H1 (cell line): ENCODE measurements at regions not wholly inside any gene's neighbourhood (a gene's known extent, or its start where the extent isn't known, plus 50 kb on each side); places are given as distances from the start of the nearest gene placed in this dataset.

Experiments used
- CTCF ChIA-PET: fragments of 300-600 bp; sonication (Branson Sonifier 250); formaldehyde crosslinking; loops from one replicate; lab custom pipeline; 2021; ENCODE audit not compliant: partially characterized antibody; lab: Charles Lee
- POLR2A ChIA-PET: fragments of 300-600 bp; sonication (Branson Sonifier 250); formaldehyde crosslinking; loops from one replicate; lab custom pipeline; 2021; ENCODE audit warnings: inconsistent platforms; ENCODE audit not compliant: partially characterized antibody; lab: Charles Lee
- DNase-seq, 2 experiments: peaks; one replicate each; pipeline versions ENCODE4 v3.0.0 to v3.0.0-alpha.2; 2010 to 2022; ENCODE audit warnings: low spot score in 2 of 2, low read depth in 1 of 2, mixed read lengths in 1 of 2
- FAIRE-seq: peaks from 2 replicates; lab custom pipeline; 2011; peaks lifted over from hg19 to GRCh38; lab: Jason Lieb, UNC
- H2AFZ ChIP-seq: 2 replicates; pipeline ENCODE4 v1.8.1; 2012; ENCODE audit warnings: low read length, inconsistent platforms
- H2AK5ac ChIP-seq: 2 replicates; pipeline ENCODE4 v1.6.1; 2013; ENCODE audit warnings: low read depth, low read length
- H2BK120ac ChIP-seq: replicated peaks from 2 replicates; pipeline ENCODE3; 2013; ENCODE audit warnings: low read depth, low read length, inconsistent platforms
- H2BK12ac ChIP-seq: 2 replicates; pipeline ENCODE4 v1.6.1; 2013; ENCODE audit warnings: low read depth, low read length
- H2BK15ac ChIP-seq: 2 replicates; pipeline ENCODE4 v1.6.1; 2013; ENCODE audit warnings: low read length
- H2BK20ac ChIP-seq: 2 replicates; pipeline ENCODE4 v1.6.1; 2013; ENCODE audit warnings: low read length
- H2BK5ac ChIP-seq: 2 replicates; pipeline ENCODE4 v1.6.1; 2013; ENCODE audit warnings: low read depth, low read length
- H3K14ac ChIP-seq: 2 replicates; pipeline ENCODE4 v1.6.1; 2013; ENCODE audit warnings: inconsistent platforms; ENCODE audit not compliant: insufficient read length
- H3K18ac ChIP-seq: 2 replicates; pipeline ENCODE4 v1.6.1; 2013; ENCODE audit warnings: low read length; ENCODE audit errors: extremely low read depth
- H3K23ac ChIP-seq: 2 replicates; pipeline ENCODE4 v1.6.1; 2013; ENCODE audit warnings: inconsistent platforms; ENCODE audit not compliant: insufficient read length
- H3K23me2 ChIP-seq: 2 replicates; pipeline ENCODE4 v1.6.1; 2013; ENCODE audit warnings: low read depth, low read length
- H3K27ac ChIP-seq: 2 replicates; pipeline ENCODE4 v1.6.1; 2011; ENCODE audit warnings: low read depth, low read length, inconsistent platforms
- H3K27me3 ChIP-seq, 4 experiments: replicated peaks in 1 of 4; 1 replicate in 1 of 4; 2 replicates in 3 of 4; pipeline versions ENCODE4 v1.6.1 to v1.8.1; 2011 to 2013; ENCODE audit warnings: low read length in 3 of 4, mild to moderate bottlenecking in 3 of 4, inconsistent platforms in 2 of 4, mixed read lengths in 2 of 4, moderate library complexity in 1 of 4; ENCODE audit not compliant: control insufficient read depth in 3 of 4, insufficient read depth in 3 of 4; ENCODE audit errors: extremely low read depth in 1 of 4
- H3K36me3 ChIP-seq, 4 experiments: 2 replicates each; pipeline versions ENCODE4 v1.6.1 to v1.8.1; 2011 to 2013; ENCODE audit warnings: mild to moderate bottlenecking in 4 of 4, low read length in 3 of 4, moderate library complexity in 2 of 4, control low read depth in 1 of 4, inconsistent platforms in 1 of 4; ENCODE audit not compliant: insufficient read depth in 4 of 4, control insufficient read depth in 2 of 4
- H3K4ac ChIP-seq: replicated peaks from 2 replicates; pipeline ENCODE3; 2013; ENCODE audit warnings: low read length, low read depth, mixed read lengths, inconsistent platforms; ENCODE audit not compliant: insufficient read length
- H3K4me1 ChIP-seq, 4 experiments: replicated peaks in 1 of 4; 1 replicate in 1 of 4; 2 replicates in 3 of 4; pipeline versions ENCODE4 v1.6.1 to v1.8.1; 2011 to 2013; ENCODE audit warnings: low read length in 3 of 4, inconsistent platforms in 2 of 4, mixed read lengths in 1 of 4; ENCODE audit not compliant: insufficient read depth in 4 of 4, control insufficient read depth in 3 of 4
- H3K4me2 ChIP-seq, 2 experiments: 2 replicates each; pipeline versions ENCODE4 v1.6.1 to v1.8.1; 2011 to 2013; ENCODE audit warnings: low read depth in 2 of 2, low read length in 2 of 2, control low read depth in 1 of 2, inconsistent platforms in 1 of 2, mild to moderate bottlenecking in 1 of 2; ENCODE audit not compliant: insufficient read depth in 1 of 2
- H3K4me3 ChIP-seq, 4 experiments: fragments of 200-600, 300-600 bp in 1 of 4; sonication (generic), shearing (Covaris generic), sonication (Bioruptor Twin) in 1 of 4; 2 replicates each; pipeline versions ENCODE4 v1.5.1 to v1.8.1; 2011 to 2016; ENCODE audit warnings: low read length in 4 of 4, low read depth in 3 of 4, control low read depth in 2 of 4, inconsistent platforms in 2 of 4, mild to moderate bottlenecking in 2 of 4, mixed read lengths in 1 of 4, moderate library complexity in 1 of 4; ENCODE audit not compliant: insufficient read depth in 2 of 4; ENCODE audit errors: extremely low read depth in 1 of 4
- H3K56ac ChIP-seq: replicated peaks from 2 replicates; pipeline ENCODE3; 2013; ENCODE audit warnings: low read depth, mild to moderate bottlenecking, mixed read lengths, low read length, inconsistent platforms; ENCODE audit not compliant: insufficient read length
- H3K79me1 ChIP-seq: 2 replicates; pipeline ENCODE4 v1.6.1; 2013; ENCODE audit warnings: low read depth, low read length, control low read depth
- H3K79me2 ChIP-seq, 2 experiments: 2 replicates each; pipeline versions ENCODE4 v1.6.1 to v1.8.1; 2012 to 2013; ENCODE audit warnings: low read length in 2 of 2, mild to moderate bottlenecking in 2 of 2, inconsistent platforms in 1 of 2; ENCODE audit not compliant: insufficient read depth in 2 of 2, control insufficient read depth in 1 of 2
- H3K9ac ChIP-seq, 4 experiments: replicated peaks in 1 of 4; 1 replicate in 1 of 4; 2 replicates in 3 of 4; pipeline versions ENCODE4 v1.6.1 to v1.8.1; 2011 to 2013; ENCODE audit warnings: low read depth in 3 of 4, low read length in 3 of 4, control low read depth in 2 of 4, mild to moderate bottlenecking in 2 of 4, moderate library complexity in 2 of 4, inconsistent platforms in 1 of 4; ENCODE audit errors: extremely low read depth in 1 of 4
- H3K9me3 ChIP-seq, 2 experiments: 2 replicates each; pipeline versions ENCODE4 v1.6.1 to v1.8.1; 2012 to 2013; ENCODE audit warnings: mild to moderate bottlenecking in 2 of 2, moderate library complexity in 2 of 2, control low read depth in 1 of 2, inconsistent platforms in 1 of 2, low read depth in 1 of 2, low read length in 1 of 2, mixed read lengths in 1 of 2; ENCODE audit not compliant: insufficient read depth in 2 of 2
- H4K20me1 ChIP-seq, 2 experiments: replicated peaks in 1 of 2; 2 replicates each; pipeline versions ENCODE3 to v1.8.1; 2011 to 2013; ENCODE audit warnings: inconsistent platforms in 2 of 2, low read length in 2 of 2, mild to moderate bottlenecking in 1 of 2; ENCODE audit not compliant: insufficient read depth in 2 of 2, control insufficient read depth in 1 of 2
- H4K5ac ChIP-seq: 2 replicates; pipeline ENCODE4 v1.6.1; 2013; ENCODE audit warnings: low read length, low read depth, mixed read lengths, inconsistent platforms; ENCODE audit not compliant: insufficient read length
- H4K8ac ChIP-seq: 2 replicates; pipeline ENCODE4 v1.8.0; 2013; ENCODE audit warnings: mild to moderate bottlenecking, moderate library complexity, low read length, inconsistent platforms; ENCODE audit not compliant: insufficient read depth; ENCODE audit errors: extremely low read depth
- H4K91ac ChIP-seq: replicated peaks from 2 replicates; pipeline ENCODE3; 2013; ENCODE audit warnings: low read length, mixed read lengths, inconsistent platforms; ENCODE audit not compliant: insufficient read length
- EP300 ChIP-seq, 2 experiments: IDR thresholded peaks; 1 replicate in 1 of 2; 2 replicates in 1 of 2; pipeline ENCODE4 v1.6.1; 2011 to 2012; ENCODE audit warnings: low read depth in 2 of 2, low read length in 2 of 2, mild to moderate bottlenecking in 2 of 2, borderline replicate concordance in 1 of 2, inconsistent platforms in 1 of 2, moderate library complexity in 1 of 2
- EZH2 ChIP-seq: fragments of 200-600 bp; sonication (generic); IDR thresholded peaks from 2 replicates; pipeline ENCODE4 v1.7.1; 2012; ENCODE audit warnings: low read depth, mild to moderate bottlenecking, moderate library complexity, low read length, inconsistent platforms; ENCODE audit not compliant: severe bottlenecking
- HDAC6 ChIP-seq: IDR thresholded peaks from one replicate; pipeline ENCODE4 v1.7.1; 2012; ENCODE audit warnings: low read depth, mild to moderate bottlenecking, inconsistent platforms, low read length, moderate library complexity
- KDM1A ChIP-seq: fragments of 200-600, 300-600 bp; sonication (generic); IDR thresholded peaks from 2 replicates; pipeline ENCODE4 v1.7.1; 2016; ENCODE audit warnings: mild to moderate bottlenecking, low read length, borderline replicate concordance
- POLR2AphosphoS5 ChIP-seq: IDR thresholded peaks from 2 replicates; pipeline ENCODE4 v1.6.1; 2011; ENCODE audit warnings: low read depth, low read length
- SAP30 ChIP-seq: fragments of 300-600 bp; sonication (generic); IDR thresholded peaks from 2 replicates; pipeline ENCODE4 v1.7.1; 2012; ENCODE audit warnings: low read length, moderate library complexity, mild to moderate bottlenecking, inconsistent platforms; ENCODE audit not compliant: insufficient read depth, insufficient replicate concordance
- SIRT6 ChIP-seq: IDR thresholded peaks from one replicate; pipeline ENCODE4 v1.7.1; 2012; ENCODE audit warnings: low read length, inconsistent platforms
- SUZ12 ChIP-seq: fragments of 200-600 bp; sonication (generic); IDR thresholded peaks from 2 replicates; pipeline ENCODE4 v1.6.1; 2012; ENCODE audit warnings: mild to moderate bottlenecking, inconsistent platforms, low read length, moderate library complexity, mixed read lengths
- USF2 ChIP-seq: IDR thresholded peaks from 2 replicates; pipeline ENCODE4 v1.6.1; 2011; ENCODE audit warnings: low read length, improper control_type of control experiment

GRCh38 chr3:83632526-83632925 lies 1326.3 kb upstream of the CADM2 start:
- H2BK15ac ChIP-seq = no peak overlapping the region
- no peak overlapping the region for H4K8ac ChIP-seq

More at GRCh38 chr3:83632526-83632925, 1326.3 kb upstream of the CADM2 start:
- no peak overlapping the region for H4K91ac ChIP-seq
- no peaks in the 10 kb centered on the region; a peak in 1 of 7 replicates for H3K27me3 ChIP-seq
- no peak overlapping the region for H2AK5ac ChIP-seq
- H2AFZ ChIP-seq = no peak overlapping the region
- H4K20me1 ChIP-seq = no peaks in the 10 kb centered on the region
- no peak overlapping the region for H2BK12ac ChIP-seq
- H3K4me1 ChIP-seq = no peaks in the 10 kb centered on the region
- FAIRE-seq (no peak), DNase-seq (no peak)
- H3K9ac ChIP-seq = no peak overlapping the region
- H3K23me2 ChIP-seq = no peaks in the 10 kb centered on the region
- no peak overlapping the region for H3K23ac ChIP-seq
- H4K5ac ChIP-seq = no peak overlapping the region
- H3K4me2 ChIP-seq = no peak overlapping the region
- H3K56ac ChIP-seq = no peak overlapping the region
- no peak overlapping the region for H2BK5ac ChIP-seq
- ChIA-PET POLR2A (no interaction called here), CTCF (no interaction called here)
- H3K27ac ChIP-seq = no peak overlapping the region
- no peaks in the 10 kb centered on the region for H3K79me1 ChIP-seq
- H3K4me3 ChIP-seq = no peak overlapping the region
- no peaks in the 10 kb centered on the region for H3K9me3 ChIP-seq
- no peak overlapping the region for H2BK120ac ChIP-seq
- H3K18ac ChIP-seq = no peak overlapping the region
- no peak overlapping the region for H3K4ac ChIP-seq
- no peaks in the 10 kb centered on the region for H3K79me2 ChIP-seq
- no peaks in the 10 kb centered on the region for H3K36me3 ChIP-seq
- no peak overlapping the region for H2BK20ac ChIP-seq
- no peak for TF ChIP-seq EP300 (IDR thresholded peaks at IDR 0.05; ENCODE audit: borderline replicate concordance in 1 of 2, low read depth in 2 of 2, low read length in 2 of 2)
- no peak for TF ChIP-seq SAP30
- no peak for TF ChIP-seq EZH2
- TF ChIP-seq USF2 = no peak
- no peak for TF ChIP-seq SUZ12
- TF ChIP-seq HDAC6 = no peak
- no peak for TF ChIP-seq KDM1A
- TF ChIP-seq SIRT6 = no peak
- TF ChIP-seq POLR2AphosphoS5 = no peak
- no peak overlapping the region for H3K14ac ChIP-seq
